A673 (cell line): ENCODE measurements at regions not wholly inside any gene's neighbourhood (a gene's known extent, or its start where the extent isn't known, plus 50 kb on each side); places are given as distances from the start of the nearest gene placed in this dataset.

Experiments
- EZH2 ChIP-seq: fragments of 200-600 bp; sonication (generic); IDR thresholded peaks from 2 replicates; pipeline ENCODE4 v1.6.1; 2017; ENCODE audit warnings: borderline replicate concordance, low read depth, mild to moderate bottlenecking, mixed read lengths, antibody characterized with exemption, low read length; ENCODE audit not compliant: poor library complexity, severe bottlenecking
- TF ChIP-seq, protein P1 (sequence below): fragments of 300-800, 200-600 bp; sonication (generic); conservative IDR thresholded peaks from 2 replicates; pipeline ENCODE4 v1.5.1; 2017; ENCODE audit warnings: low read depth, mild to moderate bottlenecking, antibody characterized with exemption, low read length, moderate library complexity, mixed read lengths

DNA sequence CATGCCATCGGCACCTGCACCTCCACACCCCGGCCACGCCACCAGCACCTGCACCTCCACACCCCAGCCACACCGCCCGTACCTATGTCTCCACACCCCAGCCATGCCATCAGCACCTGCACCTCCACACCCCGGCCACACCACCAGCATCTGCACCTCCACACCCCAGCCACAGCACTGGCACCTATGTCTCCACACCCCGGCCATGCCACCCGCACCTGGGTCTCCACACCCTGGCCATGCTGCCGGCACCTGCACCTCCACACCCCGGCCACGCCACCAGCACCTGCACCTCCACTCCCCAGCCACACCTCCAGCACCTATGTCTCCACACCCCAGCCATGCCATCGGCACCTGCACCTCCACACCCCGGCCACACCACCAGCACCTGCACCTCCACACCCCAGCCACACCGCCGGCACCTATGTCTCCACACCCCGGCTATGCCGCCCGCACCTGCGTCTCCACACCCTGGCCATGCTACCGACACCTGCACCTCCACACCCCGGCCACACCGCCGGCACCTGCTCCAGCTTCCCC is 390.3 kb upstream of the MYT1L start:
- TF ChIP-seq, protein P1, sequence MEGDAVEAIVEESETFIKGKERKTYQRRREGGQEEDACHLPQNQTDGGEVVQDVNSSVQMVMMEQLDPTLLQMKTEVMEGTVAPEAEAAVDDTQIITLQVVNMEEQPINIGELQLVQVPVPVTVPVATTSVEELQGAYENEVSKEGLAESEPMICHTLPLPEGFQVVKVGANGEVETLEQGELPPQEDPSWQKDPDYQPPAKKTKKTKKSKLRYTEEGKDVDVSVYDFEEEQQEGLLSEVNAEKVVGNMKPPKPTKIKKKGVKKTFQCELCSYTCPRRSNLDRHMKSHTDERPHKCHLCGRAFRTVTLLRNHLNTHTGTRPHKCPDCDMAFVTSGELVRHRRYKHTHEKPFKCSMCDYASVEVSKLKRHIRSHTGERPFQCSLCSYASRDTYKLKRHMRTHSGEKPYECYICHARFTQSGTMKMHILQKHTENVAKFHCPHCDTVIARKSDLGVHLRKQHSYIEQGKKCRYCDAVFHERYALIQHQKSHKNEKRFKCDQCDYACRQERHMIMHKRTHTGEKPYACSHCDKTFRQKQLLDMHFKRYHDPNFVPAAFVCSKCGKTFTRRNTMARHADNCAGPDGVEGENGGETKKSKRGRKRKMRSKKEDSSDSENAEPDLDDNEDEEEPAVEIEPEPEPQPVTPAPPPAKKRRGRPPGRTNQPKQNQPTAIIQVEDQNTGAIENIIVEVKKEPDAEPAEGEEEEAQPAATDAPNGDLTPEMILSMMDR: no peak
- no peak for TF ChIP-seq EZH2
